BLaER1 treated with 17β-estradiol and CSF1 and Interleukin-3, amounts not matched to agents 10 nM and 100 nM (cell line): ENCODE measurements at regions not wholly inside any gene's neighbourhood (a gene's known extent, or its start where the extent isn't known, plus 50 kb on each side); places are given as distances from the start of the nearest gene placed in this dataset.

Experiments
- H3K27ac ChIP-seq, 11 experiments: shearing (Covaris generic); formaldehyde crosslinking; 2 replicates each; pipeline ENCODE4 v1.8.1; 2022
- H3K27me3 ChIP-seq, 11 experiments: shearing (Covaris generic); formaldehyde crosslinking; 2 replicates each; pipeline ENCODE4 v1.8.1; 2022
- H3K36me3 ChIP-seq, 11 experiments: shearing (Covaris generic); formaldehyde crosslinking; 2 replicates each; pipeline ENCODE4 v1.8.1; 2022
- H3K4me1 ChIP-seq, 10 experiments: shearing (Covaris generic); formaldehyde crosslinking; 2 replicates each; pipeline ENCODE4 v1.8.1; 2022
- H3K4me2 ChIP-seq, 11 experiments: shearing (Covaris generic); formaldehyde crosslinking; 2 replicates each; pipeline ENCODE4 v1.8.1; 2022
- H3K4me3 ChIP-seq, 10 experiments: shearing (Covaris generic); formaldehyde crosslinking; 2 replicates each; pipeline ENCODE4 v1.8.1; 2022
- H3K9ac ChIP-seq, 11 experiments: shearing (Covaris generic); formaldehyde crosslinking; 2 replicates each; pipeline ENCODE4 v1.8.1; 2022
- H3K9me3 ChIP-seq, 11 experiments: shearing (Covaris generic); formaldehyde crosslinking; replicated peaks in 1 of 11; 2 replicates each; pipeline ENCODE4 v1.8.1; 2022
- H4K20me1 ChIP-seq, 11 experiments: shearing (Covaris generic); formaldehyde crosslinking; 2 replicates each; pipeline ENCODE4 v1.8.1; 2022
- Cebpa-rat ChIP-seq, 11 experiments: shearing (Covaris generic); IDR thresholded peaks; 2 replicates each; pipeline ENCODE4 v1.8.1; 2022

GRCh38 chr1:110726755-110727154 lies 52.0 kb upstream of the KCNA3 start:
- no peaks in the 10 kb centered on the region for H3K36me3 ChIP-seq
- no peaks in the 10 kb centered on the region for H4K20me1 ChIP-seq
- H3K27ac ChIP-seq, result no peak overlapping the region
- no peak overlapping the region for H3K9ac ChIP-seq
- peak overlapping the region; percentile 8 to 66 (median 45); a peak in 20 of 22 replicates for H3K4me2 ChIP-seq
- TF ChIP-seq Cebpa-rat (IDR thresholded peaks at IDR 0.05), result no peak
- no peaks in the 10 kb centered on the region for H3K27me3 ChIP-seq
- H3K9me3 ChIP-seq, result no peaks in the 10 kb centered on the region
- peaks cover 10 to 21% (median 18%) of the 10 kb centered on the region in 10 experiments for H3K4me1 ChIP-seq
- H3K4me3 ChIP-seq, result no peak overlapping the region; a peak in 1 of 20 replicates
